GM21526 (cell line): ENCODE measurements at regions not wholly inside any gene's neighbourhood (a gene's known extent, or its start where the extent isn't known, plus 50 kb on each side); places are given as distances from the start of the nearest gene placed in this dataset.

ENCODE experiments used
- ATAC-seq: cut with Tn5 transposase; IDR thresholded peaks from one replicate; pipeline ENCODE4 v1.9.1; 2021; ENCODE audit warnings: moderate library complexity; ENCODE audit not compliant: unreplicated experiment, low FRiP score

GRCh38 chr3:31242026-31242960 lies 290.4 kb upstream of the STT3B start:
- ATAC-seq, result peak; percentile 68

GRCh38 chr3:31244929-31245817 lies 287.6 kb upstream of the STT3B start:
- ATAC-seq, result no peak

GRCh38 chr3:31246293-31247062 lies 286.2 kb upstream of the STT3B start:
- no peak for ATAC-seq

GRCh38 chr3:31247063-31247447 lies 285.7 kb upstream of the STT3B start:
- ATAC-seq, result no peak

GRCh38 chr3:31247850-31248562 lies 284.7 kb upstream of the STT3B start:
- peak; percentile 41 for ATAC-seq

GRCh38 chr3:31248563-31248992 lies 284.1 kb upstream of the STT3B start:
- ATAC-seq, result peak; percentile 23

GRCh38 chr3:31249545-31249944 lies 283.2 kb upstream of the STT3B start:
- ATAC-seq, result no peak

GRCh38 chr3:31250116-31250777 lies 282.5 kb upstream of the STT3B start:
- ATAC-seq, result no peak

GRCh38 chr3:31251083-31251482 lies 281.6 kb upstream of the STT3B start:
- no peak for ATAC-seq

GRCh38 chr3:31252216-31253185 lies 280.2 kb upstream of the STT3B start:
- ATAC-seq, result no peak

GRCh38 chr3:31253782-31254181 lies 278.9 kb upstream of the STT3B start:
- no peak for ATAC-seq

- ATAC-seq, result no peak
Measured at GRCh38 chr3:31254483-31254882, 278.2 kb upstream of the STT3B start.

GRCh38 chr3:31255007-31255581 lies 277.6 kb upstream of the STT3B start:
- ATAC-seq, result no peak

GRCh38 chr3:31262201-31262600 lies 270.5 kb upstream of the STT3B start:
- no peak for ATAC-seq

- ATAC-seq, result no peak
Measured at GRCh38 chr3:31263897-31264296, 268.8 kb upstream of the STT3B start.

GRCh38 chr3:31265646-31266428 lies 266.9 kb upstream of the STT3B start:
- ATAC-seq, result no peak

GRCh38 chr3:31268868-31269267 lies 263.9 kb upstream of the STT3B start:
- ATAC-seq, result no peak
